H1 (cell line): ENCODE measurements at regions not wholly inside any gene's neighbourhood (a gene's known extent, or its start where the extent isn't known, plus 50 kb on each side); places are given as distances from the start of the nearest gene placed in this dataset.
A peak's percentile ranks its signal among the peaks of the same experiment; 100 is the strongest.

Experiments used
- CTCF ChIA-PET: fragments of 300-600 bp; sonication (Branson Sonifier 250); formaldehyde crosslinking; loops from one replicate; lab custom pipeline; 2021; ENCODE audit not compliant: partially characterized antibody; lab: Charles Lee
- POLR2A ChIA-PET: fragments of 300-600 bp; sonication (Branson Sonifier 250); formaldehyde crosslinking; loops from one replicate; lab custom pipeline; 2021; ENCODE audit warnings: inconsistent platforms; ENCODE audit not compliant: partially characterized antibody; lab: Charles Lee
- DNase-seq, 2 experiments: peaks; one replicate each; pipeline versions ENCODE4 v3.0.0 to v3.0.0-alpha.2; 2010 to 2022; ENCODE audit warnings: low spot score in 2 of 2, low read depth in 1 of 2, mixed read lengths in 1 of 2
- FAIRE-seq: peaks from 2 replicates; lab custom pipeline; 2011; peaks lifted over from hg19 to GRCh38; lab: Jason Lieb, UNC
- H2AFZ ChIP-seq: 2 replicates; pipeline ENCODE4 v1.8.1; 2012; ENCODE audit warnings: low read length, inconsistent platforms
- H2AK5ac ChIP-seq: 2 replicates; pipeline ENCODE4 v1.6.1; 2013; ENCODE audit warnings: low read depth, low read length
- H2BK120ac ChIP-seq: replicated peaks from 2 replicates; pipeline ENCODE3; 2013; ENCODE audit warnings: low read depth, low read length, inconsistent platforms
- H2BK12ac ChIP-seq: 2 replicates; pipeline ENCODE4 v1.6.1; 2013; ENCODE audit warnings: low read depth, low read length
- H2BK15ac ChIP-seq: 2 replicates; pipeline ENCODE4 v1.6.1; 2013; ENCODE audit warnings: low read length
- H2BK20ac ChIP-seq: 2 replicates; pipeline ENCODE4 v1.6.1; 2013; ENCODE audit warnings: low read length
- H2BK5ac ChIP-seq: 2 replicates; pipeline ENCODE4 v1.6.1; 2013; ENCODE audit warnings: low read depth, low read length
- H3K14ac ChIP-seq: 2 replicates; pipeline ENCODE4 v1.6.1; 2013; ENCODE audit warnings: inconsistent platforms; ENCODE audit not compliant: insufficient read length
- H3K18ac ChIP-seq: 2 replicates; pipeline ENCODE4 v1.6.1; 2013; ENCODE audit warnings: low read length; ENCODE audit errors: extremely low read depth
- H3K23ac ChIP-seq: 2 replicates; pipeline ENCODE4 v1.6.1; 2013; ENCODE audit warnings: inconsistent platforms; ENCODE audit not compliant: insufficient read length
- H3K23me2 ChIP-seq: 2 replicates; pipeline ENCODE4 v1.6.1; 2013; ENCODE audit warnings: low read depth, low read length
- H3K27ac ChIP-seq: 2 replicates; pipeline ENCODE4 v1.6.1; 2011; ENCODE audit warnings: low read depth, low read length, inconsistent platforms
- H3K27me3 ChIP-seq, 4 experiments: replicated peaks in 1 of 4; 1 replicate in 1 of 4; 2 replicates in 3 of 4; pipeline versions ENCODE4 v1.6.1 to v1.8.1; 2011 to 2013; ENCODE audit warnings: low read length in 3 of 4, mild to moderate bottlenecking in 3 of 4, inconsistent platforms in 2 of 4, mixed read lengths in 2 of 4, moderate library complexity in 1 of 4; ENCODE audit not compliant: control insufficient read depth in 3 of 4, insufficient read depth in 3 of 4; ENCODE audit errors: extremely low read depth in 1 of 4
- H3K36me3 ChIP-seq, 4 experiments: 2 replicates each; pipeline versions ENCODE4 v1.6.1 to v1.8.1; 2011 to 2013; ENCODE audit warnings: mild to moderate bottlenecking in 4 of 4, low read length in 3 of 4, moderate library complexity in 2 of 4, control low read depth in 1 of 4, inconsistent platforms in 1 of 4; ENCODE audit not compliant: insufficient read depth in 4 of 4, control insufficient read depth in 2 of 4
- H3K4ac ChIP-seq: replicated peaks from 2 replicates; pipeline ENCODE3; 2013; ENCODE audit warnings: low read length, low read depth, mixed read lengths, inconsistent platforms; ENCODE audit not compliant: insufficient read length
- H3K4me1 ChIP-seq, 4 experiments: replicated peaks in 1 of 4; 1 replicate in 1 of 4; 2 replicates in 3 of 4; pipeline versions ENCODE4 v1.6.1 to v1.8.1; 2011 to 2013; ENCODE audit warnings: low read length in 3 of 4, inconsistent platforms in 2 of 4, mixed read lengths in 1 of 4; ENCODE audit not compliant: insufficient read depth in 4 of 4, control insufficient read depth in 3 of 4
- H3K4me2 ChIP-seq, 2 experiments: 2 replicates each; pipeline versions ENCODE4 v1.6.1 to v1.8.1; 2011 to 2013; ENCODE audit warnings: low read depth in 2 of 2, low read length in 2 of 2, control low read depth in 1 of 2, inconsistent platforms in 1 of 2, mild to moderate bottlenecking in 1 of 2; ENCODE audit not compliant: insufficient read depth in 1 of 2
- H3K4me3 ChIP-seq, 4 experiments: fragments of 200-600, 300-600 bp in 1 of 4; sonication (generic), shearing (Covaris generic), sonication (Bioruptor Twin) in 1 of 4; 2 replicates each; pipeline versions ENCODE4 v1.5.1 to v1.8.1; 2011 to 2016; ENCODE audit warnings: low read length in 4 of 4, low read depth in 3 of 4, control low read depth in 2 of 4, inconsistent platforms in 2 of 4, mild to moderate bottlenecking in 2 of 4, mixed read lengths in 1 of 4, moderate library complexity in 1 of 4; ENCODE audit not compliant: insufficient read depth in 2 of 4; ENCODE audit errors: extremely low read depth in 1 of 4
- H3K56ac ChIP-seq: replicated peaks from 2 replicates; pipeline ENCODE3; 2013; ENCODE audit warnings: low read depth, mild to moderate bottlenecking, mixed read lengths, low read length, inconsistent platforms; ENCODE audit not compliant: insufficient read length
- H3K79me1 ChIP-seq: 2 replicates; pipeline ENCODE4 v1.6.1; 2013; ENCODE audit warnings: low read depth, low read length, control low read depth
- H3K79me2 ChIP-seq, 2 experiments: 2 replicates each; pipeline versions ENCODE4 v1.6.1 to v1.8.1; 2012 to 2013; ENCODE audit warnings: low read length in 2 of 2, mild to moderate bottlenecking in 2 of 2, inconsistent platforms in 1 of 2; ENCODE audit not compliant: insufficient read depth in 2 of 2, control insufficient read depth in 1 of 2
- H3K9ac ChIP-seq, 4 experiments: replicated peaks in 1 of 4; 1 replicate in 1 of 4; 2 replicates in 3 of 4; pipeline versions ENCODE4 v1.6.1 to v1.8.1; 2011 to 2013; ENCODE audit warnings: low read depth in 3 of 4, low read length in 3 of 4, control low read depth in 2 of 4, mild to moderate bottlenecking in 2 of 4, moderate library complexity in 2 of 4, inconsistent platforms in 1 of 4; ENCODE audit errors: extremely low read depth in 1 of 4
- H3K9me3 ChIP-seq, 2 experiments: 2 replicates each; pipeline versions ENCODE4 v1.6.1 to v1.8.1; 2012 to 2013; ENCODE audit warnings: mild to moderate bottlenecking in 2 of 2, moderate library complexity in 2 of 2, control low read depth in 1 of 2, inconsistent platforms in 1 of 2, low read depth in 1 of 2, low read length in 1 of 2, mixed read lengths in 1 of 2; ENCODE audit not compliant: insufficient read depth in 2 of 2
- H4K20me1 ChIP-seq, 2 experiments: replicated peaks in 1 of 2; 2 replicates each; pipeline versions ENCODE3 to v1.8.1; 2011 to 2013; ENCODE audit warnings: inconsistent platforms in 2 of 2, low read length in 2 of 2, mild to moderate bottlenecking in 1 of 2; ENCODE audit not compliant: insufficient read depth in 2 of 2, control insufficient read depth in 1 of 2
- H4K5ac ChIP-seq: 2 replicates; pipeline ENCODE4 v1.6.1; 2013; ENCODE audit warnings: low read length, low read depth, mixed read lengths, inconsistent platforms; ENCODE audit not compliant: insufficient read length
- H4K8ac ChIP-seq: 2 replicates; pipeline ENCODE4 v1.8.0; 2013; ENCODE audit warnings: mild to moderate bottlenecking, moderate library complexity, low read length, inconsistent platforms; ENCODE audit not compliant: insufficient read depth; ENCODE audit errors: extremely low read depth
- H4K91ac ChIP-seq: replicated peaks from 2 replicates; pipeline ENCODE3; 2013; ENCODE audit warnings: low read length, mixed read lengths, inconsistent platforms; ENCODE audit not compliant: insufficient read length
- CBX5 ChIP-seq: fragments of 300-800, 300-1000 bp; sonication (generic); IDR thresholded peaks from 2 replicates; pipeline ENCODE4 v1.7.1; 2016; ENCODE audit warnings: antibody characterized with exemption, low read length, low read depth
- CTCF ChIP-seq, 3 experiments: IDR thresholded peaks; 1 replicate in 2 of 3; 2 replicates in 1 of 3; pipeline versions ENCODE4 v1.5.1 to v1.6.1; 2011; ENCODE audit warnings: low read length in 3 of 3, mild to moderate bottlenecking in 3 of 3, inconsistent platforms in 2 of 3, low read depth in 1 of 3, moderate library complexity in 1 of 3; ENCODE audit not compliant: insufficient read depth in 1 of 3; ENCODE audit errors: control extremely low read depth in 1 of 3
- RAD21 ChIP-seq, 2 experiments: IDR thresholded peaks in 1 of 2; conservative IDR thresholded peaks in 1 of 2; 2 replicates each; pipeline ENCODE4 v1.6.1; 2011; ENCODE audit warnings: low read depth in 2 of 2, low read length in 2 of 2, improper control_type of control experiment in 1 of 2, inconsistent platforms in 1 of 2, mild to moderate bottlenecking in 1 of 2, moderate library complexity in 1 of 2
- WGBS, 2 experiments: shearing (Covaris generic) in 1 of 2; methylation state at CpG; one replicate each; pipeline versions ENCODE4 v1.1.6 to v1.1.7; 2013 to 2015; ENCODE audit warnings: low lambda C conversion rate in 2 of 2, mixed read lengths in 2 of 2, inconsistent platforms in 1 of 2, low coverage in 1 of 2, missing lambda C conversion rate in 1 of 2; ENCODE audit not compliant: insufficient replicate concordance in 2 of 2, insufficient coverage in 1 of 2, insufficient read length in 1 of 2; ENCODE audit errors: extremely low coverage in 1 of 2, missing lambda C conversion rate in 1 of 2; 5-methylcytosine and 5-hydroxymethylcytosine counted together

- Histone ChIP-seq H3K4me1 (no peaks in the 10 kb centered on the region), H3K79me1 (no peaks in the 10 kb centered on the region), H3K4me2 (no peak overlapping the region), H2BK20ac (no peak overlapping the region), H3K23me2 (no peaks in the 10 kb centered on the region), H3K4me3 (no peak overlapping the region), H2BK5ac (no peak overlapping the region), H3K9ac (no peak overlapping the region), H2BK120ac (no peak overlapping the region), H4K5ac (no peak overlapping the region), H3K27me3 (no peaks in the 10 kb centered on the region; a peak in 1 of 7 replicates), H3K18ac (no peak overlapping the region), H3K9me3 (no peaks in the 10 kb centered on the region), H4K91ac (no peak overlapping the region), H3K4ac (no peak overlapping the region), H3K14ac (no peak overlapping the region), H2BK12ac (no peak overlapping the region), H3K23ac (no peak overlapping the region), H2BK15ac (no peak overlapping the region), H3K56ac (no peak overlapping the region), H3K27ac (no peak overlapping the region), H2AFZ (no peak overlapping the region), H4K20me1 (no peaks in the 10 kb centered on the region), H3K79me2 (no peaks in the 10 kb centered on the region), H2AK5ac (no peak overlapping the region), H3K36me3 (no peaks in the 10 kb centered on the region), H4K8ac (no peak overlapping the region)
- POLR2A ChIA-PET = no interaction called here
- 83% methylated on average over 3 of the region's 3 CpGs; no CpG with 5 or more reads in 1 of the 2 experiments for WGBS, 2 experiments
- no peak for TF ChIP-seq CBX5
- peak; percentile 47 to 55 for TF ChIP-seq RAD21 (IDR thresholded peaks at IDR 0.05 in 1 of 2, conservative IDR thresholded peaks at IDR 0.05 in 1 of 2; ENCODE audit: low read depth in 2 of 2, low read length in 2 of 2)
- peak in 1 of 3 experiments; percentile 34; a peak in 2 of 4 replicates for TF ChIP-seq CTCF (IDR thresholded peaks at IDR 0.05; ENCODE audit: control extremely low read depth in 1 of 3, insufficient read depth in 1 of 3, low read depth in 1 of 3, low read length in 3 of 3)
- FAIRE-seq (no peak), DNase-seq (no peak)
- CTCF ChIA-PET = interaction anchor here (0.7 to 7.6 kb wide), 11 partner anchors 10 to 289 kb away, joined by 3 to 60 read pairs (median 4); partner anchors contain the start of gene CCR1
Observed at GRCh38 chr3:46087871-46088270, 60.6 kb upstream of the XCR1 start.
